ENCODE measurements at regions not wholly inside any gene's neighbourhood (a gene's known extent, or its start where the extent isn't known, plus 50 kb on each side); places are given as distances from the start of the nearest gene placed in this dataset.

DNA sequence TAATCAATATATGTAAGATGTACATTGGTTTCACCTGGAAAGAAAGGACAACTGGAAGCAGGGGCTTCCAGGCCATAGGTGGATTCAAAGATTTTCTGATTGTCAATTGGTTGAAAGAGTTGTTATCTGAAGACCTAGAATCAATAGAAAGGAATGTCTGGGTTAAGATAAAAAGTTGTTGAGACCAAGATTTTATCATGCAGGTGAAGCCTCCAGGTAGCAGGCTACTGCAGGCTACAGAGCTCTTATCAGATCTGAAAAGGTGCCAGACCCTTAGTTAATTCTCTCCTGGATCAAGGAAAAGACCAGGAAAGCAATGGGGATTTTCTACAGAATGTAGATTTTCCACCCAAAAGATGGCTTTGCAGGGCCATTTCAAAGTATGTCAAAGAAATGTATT, 487.2 kb downstream of the BTBD3 start (continued):
- TF ChIP-seq ZNF407 (IDR thresholded peaks at IDR 0.05; ENCODE audit: low read depth) (no peak), MBD2 (IDR thresholded peaks at IDR 0.05; ENCODE audit: borderline replicate concordance, low read depth) (no peak)

DNA sequence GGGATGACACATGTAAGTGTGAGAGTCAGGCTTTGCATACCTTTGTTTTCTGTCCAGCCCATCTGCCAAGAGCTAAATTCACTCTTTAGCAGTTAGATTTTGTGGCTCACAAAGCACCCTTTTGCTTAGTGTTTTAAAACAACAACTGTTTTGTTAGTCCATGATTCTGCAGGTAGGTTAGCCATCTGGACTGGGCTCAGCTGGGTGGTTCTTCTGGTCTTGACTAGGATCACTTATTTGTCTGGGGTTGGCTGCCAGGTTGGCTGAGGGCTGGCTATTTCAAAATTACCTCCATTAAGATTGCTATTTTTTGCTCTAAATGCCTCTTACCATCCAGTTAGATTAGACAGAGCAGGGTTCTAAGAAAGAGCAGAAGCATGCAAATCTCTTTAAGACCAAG, 489.3 kb downstream of the BTBD3 start:
- no peaks in the 10 kb centered on the region for H3K9me1 ChIP-seq (ENCODE audit: control insufficient read depth, insufficient read depth, low read length)
- intact Hi-C loops (cut with micrococcal nuclease) (no loop called here), in situ Hi-C loops (cut with MboI) (no loop called here)
- H3K27ac ChIP-seq (ENCODE audit: extremely low read depth, low read depth, low read length), result no peak overlapping the region
- no TSS peak for BruUV-seq (replicated peaks)
- no peaks in the 10 kb centered on the region for H3K4me1 ChIP-seq (replicated peaks in 1 of 2; ENCODE audit: control insufficient read depth in 2 of 2, insufficient read depth in 2 of 2, low read length in 2 of 2)
- H3K27me3 ChIP-seq (ENCODE audit: control insufficient read depth in 2 of 2, insufficient read depth in 2 of 2, low read length in 2 of 2), result no peaks in the 10 kb centered on the region
- CTCF ChIA-PET (ENCODE audit: low intra/inter-chr PET ratio), result no interaction called here
- POLR2A ChIA-PET, result no interaction called here
- no peak overlapping the region for H3K4me2 ChIP-seq (ENCODE audit: insufficient read depth, low read length)
- no peak overlapping the region for H3K4me3 ChIP-seq
- no peaks in the 10 kb centered on the region for H3K79me2 ChIP-seq (ENCODE audit: control insufficient read depth, insufficient read depth, low read length)
- H2AFZ ChIP-seq (ENCODE audit: low read depth, low read length), result no peak overlapping the region
- no peaks in the 10 kb centered on the region for H3K9me3 ChIP-seq (replicated peaks; ENCODE audit: control insufficient read depth, insufficient read depth, low read depth, low read length)
- no peak for DNase-seq (ENCODE audit: extremely low read depth in 1 of 4, low spot score in 3 of 4)
- ATAC-seq, result no peak
- H4K20me1 ChIP-seq (replicated peaks; ENCODE audit: control insufficient read depth, insufficient read depth, low read length), result no peaks in the 10 kb centered on the region
- no peak overlapping the region for H3K9ac ChIP-seq (ENCODE audit: insufficient read depth in 1 of 2, low read depth in 2 of 2, low read length in 2 of 2)
- no peak for FAIRE-seq
- no peaks in the 10 kb centered on the region for H3K36me3 ChIP-seq (ENCODE audit: control insufficient read depth, insufficient read depth, low read length)
- no peak for TF ChIP-seq ZNF778 (CRISPR knock-in tag; IDR thresholded peaks at IDR 0.05)
- TF ChIP-seq NCOA6 (IDR thresholded peaks at IDR 0.05), result no peak
- no peak for TF ChIP-seq HEY1 (CRISPR knock-in tag; IDR thresholded peaks at IDR 0.05; ENCODE audit: borderline replicate concordance)
- TF ChIP-seq SRSF9 (IDR thresholded peaks at IDR 0.05; ENCODE audit: borderline replicate concordance, low read depth, low read length), result no peak
- no peak for TF ChIP-seq ZKSCAN3 (CRISPR knock-in tag; IDR thresholded peaks at IDR 0.05)
- TF ChIP-seq, protein P1, sequence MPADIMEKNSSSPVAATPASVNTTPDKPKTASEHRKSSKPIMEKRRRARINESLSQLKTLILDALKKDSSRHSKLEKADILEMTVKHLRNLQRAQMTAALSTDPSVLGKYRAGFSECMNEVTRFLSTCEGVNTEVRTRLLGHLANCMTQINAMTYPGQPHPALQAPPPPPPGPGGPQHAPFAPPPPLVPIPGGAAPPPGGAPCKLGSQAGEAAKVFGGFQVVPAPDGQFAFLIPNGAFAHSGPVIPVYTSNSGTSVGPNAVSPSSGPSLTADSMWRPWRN (IDR thresholded peaks at IDR 0.05; ENCODE audit: low read depth), result no peak
- no peak for TF ChIP-seq BHLHE40 (IDR thresholded peaks at IDR 0.05; ENCODE audit: low read length)
- TF ChIP-seq MEF2A (IDR thresholded peaks at IDR 0.05; ENCODE audit: control insufficient read depth, low read depth, low read length), result no peak
- no peak for TF ChIP-seq CTCFL (IDR thresholded peaks at IDR 0.05; ENCODE audit: borderline replicate concordance, insufficient read depth, low read depth, low read length, poor library complexity, severe bottlenecking)
